ENCODE measurements at regions not wholly inside any gene's neighbourhood (a gene's known extent, or its start where the extent isn't known, plus 50 kb on each side); places are given as distances from the start of the nearest gene placed in this dataset.

- Histone ChIP-seq H3K4me3 (no peak overlapping the region), H3K27me3 (no peaks in the 10 kb centered on the region), H3K4me1 (no peaks in the 10 kb centered on the region), H3K9me3 (no peaks in the 10 kb centered on the region), H3K27ac (no peak overlapping the region), H3K36me3 (no peaks in the 10 kb centered on the region)
- no peak for DNase-seq (ENCODE audit: low spot score in 2 of 2)
- TF ChIP-seq POLR2A (IDR thresholded peaks at IDR 0.05) (no peak), CTCF (IDR thresholded peaks at IDR 0.05) (no peak)
- 94% methylated on average over 13 of the region's 13 CpGs for WGBS
These were observed 733.6 kb downstream of the TRIML1 start for GRCh38 chr4:188872809-188873208.

DNA sequence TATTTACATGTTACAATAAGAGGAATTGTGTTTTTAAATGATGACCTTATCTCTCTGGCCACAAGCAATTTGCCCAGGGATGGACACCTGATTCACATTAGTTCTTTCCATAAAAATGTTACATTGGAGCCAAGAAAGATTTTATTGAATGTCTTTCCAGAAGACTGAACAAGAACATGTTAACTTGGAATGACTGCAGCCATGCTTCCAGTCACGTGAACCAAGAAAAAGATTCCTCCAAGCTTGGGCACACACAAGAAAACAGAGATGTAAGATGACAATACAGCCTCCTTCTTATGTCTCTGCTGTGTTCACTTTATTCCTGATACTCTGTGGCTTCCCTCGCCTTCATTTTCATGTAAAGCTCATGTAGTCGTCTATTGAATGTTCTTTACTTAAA lies 737.6 kb downstream of the TRIML1 start:
- no peaks in the 10 kb centered on the region for H3K4me1 ChIP-seq
- no peaks in the 10 kb centered on the region for H3K9me3 ChIP-seq
- TF ChIP-seq CTCF (IDR thresholded peaks at IDR 0.05) (no peak), POLR2AphosphoS5 (IDR thresholded peaks at IDR 0.05) (no peak), EP300 (IDR thresholded peaks at IDR 0.05) (no peak), POLR2A (IDR thresholded peaks at IDR 0.05) (no peak)
- no peak overlapping the region for H3K27ac ChIP-seq
- no peak for DNase-seq (ENCODE audit: low spot score in 2 of 2)
- H3K36me3 ChIP-seq = no peaks in the 10 kb centered on the region
- no peaks in the 10 kb centered on the region for H3K27me3 ChIP-seq
- no peak overlapping the region for H3K4me3 ChIP-seq
- 82% methylated on average over 3 of the region's 3 CpGs for WGBS

DNA sequence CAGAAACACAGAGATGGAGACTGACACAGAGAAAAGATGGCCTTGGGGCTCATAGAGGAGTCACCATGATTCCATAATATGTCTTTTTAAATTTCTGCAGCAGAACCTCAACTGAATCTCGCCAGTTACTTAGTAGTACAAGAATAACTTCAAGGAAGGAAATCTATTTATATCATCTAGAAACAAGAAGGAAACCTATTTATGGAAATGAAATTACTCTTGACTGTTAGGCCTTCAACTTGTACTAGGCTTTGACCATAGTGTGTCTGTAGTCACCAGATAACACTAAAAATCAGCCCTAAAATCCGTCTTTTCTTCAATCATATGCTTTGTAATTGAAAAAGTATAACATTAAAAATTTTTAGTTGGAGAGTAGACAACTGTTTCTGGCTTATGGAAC lies 740.4 kb downstream of the TRIML1 start:
- Histone ChIP-seq H3K4me1 (no peaks in the 10 kb centered on the region), H3K27me3 (no peaks in the 10 kb centered on the region), H3K36me3 (no peaks in the 10 kb centered on the region), H3K4me3 (no peak overlapping the region), H3K9me3 (no peaks in the 10 kb centered on the region), H3K27ac (no peak overlapping the region)
- WGBS = 54% methylated on average over 2 of the region's 2 CpGs
- DNase-seq (ENCODE audit: low spot score in 2 of 2) = no peak
- no peak for TF ChIP-seq CTCF (IDR thresholded peaks at IDR 0.05)
- TF ChIP-seq EP300 (IDR thresholded peaks at IDR 0.05) = no peak
- no peak for TF ChIP-seq POLR2A (IDR thresholded peaks at IDR 0.05)
- TF ChIP-seq POLR2AphosphoS5 (IDR thresholded peaks at IDR 0.05) = no peak

DNA sequence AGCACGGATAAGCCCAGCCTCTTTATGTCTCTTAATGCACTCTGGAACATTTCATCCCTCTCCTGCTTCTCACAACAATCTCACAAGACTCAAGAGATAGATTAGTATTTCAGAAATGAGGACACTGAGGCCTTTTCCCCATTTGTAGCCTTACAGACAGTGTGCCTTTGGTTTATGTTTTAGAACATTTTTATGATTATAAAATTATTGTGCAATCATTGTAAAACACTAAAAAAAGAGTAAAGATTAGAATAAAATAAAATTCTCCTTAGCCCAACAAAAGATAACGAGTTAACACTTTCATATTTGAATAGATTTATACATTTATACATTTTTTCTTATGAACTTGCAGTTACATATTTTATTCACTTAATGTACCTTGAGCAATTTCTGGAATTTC lies 748.7 kb downstream of the TRIML1 start:
- Histone ChIP-seq H3K27me3 (no peaks in the 10 kb centered on the region), H3K27ac (no peak overlapping the region), H3K4me3 (no peak overlapping the region), H3K36me3 (no peaks in the 10 kb centered on the region), H3K9me3 (no peaks in the 10 kb centered on the region), H3K4me1 (no peaks in the 10 kb centered on the region)
- no peak for DNase-seq (ENCODE audit: low spot score in 2 of 2)
- no peak for TF ChIP-seq POLR2A (IDR thresholded peaks at IDR 0.05)
- TF ChIP-seq CTCF (IDR thresholded peaks at IDR 0.05) = no peak
- TF ChIP-seq EP300 (IDR thresholded peaks at IDR 0.05) = no peak
- TF ChIP-seq POLR2AphosphoS5 (IDR thresholded peaks at IDR 0.05) = no peak
- 76% methylated on average over 2 of the region's 2 CpGs for WGBS

DNA sequence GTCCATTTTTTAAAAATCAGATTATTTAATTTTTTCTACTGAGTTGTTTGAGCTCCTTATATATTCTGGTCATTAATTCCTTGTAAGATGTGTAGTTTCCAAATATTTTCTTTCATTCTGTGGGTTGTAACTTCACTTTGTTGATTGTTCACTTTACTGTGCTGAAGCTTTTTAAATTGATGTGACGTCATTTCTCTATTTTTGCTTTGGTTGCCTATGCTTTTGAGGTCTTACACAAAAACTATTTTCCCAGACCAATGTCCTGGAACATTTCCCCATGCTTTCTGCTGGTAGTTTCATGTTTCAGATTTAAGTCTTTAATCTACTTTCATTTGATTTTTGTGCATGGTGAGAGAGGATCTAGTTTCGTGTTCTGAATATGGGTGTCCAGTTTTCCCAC lies 753.6 kb downstream of the TRIML1 start:
- Histone ChIP-seq H3K27me3 (no peaks in the 10 kb centered on the region), H3K4me3 (no peak overlapping the region), H3K36me3 (no peaks in the 10 kb centered on the region), H3K4me1 (no peaks in the 10 kb centered on the region), H3K27ac (no peak overlapping the region), H3K9me3 (no peaks in the 10 kb centered on the region)
- TF ChIP-seq EP300 (IDR thresholded peaks at IDR 0.05) (no peak), POLR2AphosphoS5 (IDR thresholded peaks at IDR 0.05) (no peak), POLR2A (IDR thresholded peaks at IDR 0.05) (no peak), CTCF (IDR thresholded peaks at IDR 0.05) (no peak)
- no peak for DNase-seq (ENCODE audit: low spot score in 2 of 2)
- 81% methylated on average over 2 of the region's 2 CpGs for WGBS
